NT2/D1 (cell line): ENCODE measurements at regions not wholly inside any gene's neighbourhood (a gene's known extent, or its start where the extent isn't known, plus 50 kb on each side); places are given as distances from the start of the nearest gene placed in this dataset.

ENCODE experiments used
- SUZ12 ChIP-seq: IDR thresholded peaks from 2 replicates; pipeline ENCODE4 v1.6.1; 2011; ENCODE audit not compliant: insufficient read length, insufficient read depth; ENCODE audit errors: extremely low read depth
- YY1 ChIP-seq: IDR thresholded peaks from 2 replicates; pipeline ENCODE4 v1.6.1; 2011; ENCODE audit not compliant: insufficient read length, insufficient read depth
- ZNF274 ChIP-seq: IDR thresholded peaks from 2 replicates; pipeline ENCODE4 v1.6.1; 2011; ENCODE audit warnings: mild to moderate bottlenecking, low read depth, low read length

DNA sequence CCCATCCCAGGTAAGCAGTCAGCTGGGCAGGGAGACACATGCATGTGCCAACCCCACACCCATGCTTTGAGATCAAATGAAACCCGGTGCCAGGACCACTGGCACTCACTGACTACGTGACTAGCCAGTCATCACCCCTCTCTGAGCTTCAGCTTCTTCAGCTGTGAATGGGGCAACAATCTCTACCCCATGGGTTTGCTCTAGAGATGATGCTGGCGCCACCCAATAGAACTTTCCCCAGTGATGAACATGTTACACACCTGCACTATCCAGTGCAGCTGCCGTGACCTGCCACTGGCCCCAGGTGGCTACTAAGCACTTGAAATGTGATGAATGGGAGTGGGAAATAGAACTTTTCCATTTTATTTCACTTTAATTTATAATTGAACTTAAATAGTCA, 70.3 kb downstream of the PITPNM2 start:
- TF ChIP-seq ZNF274, result no peak
- TF ChIP-seq SUZ12, result no peak
- TF ChIP-seq YY1, result no peak
